GM12875 (cell line): ENCODE measurements at regions not wholly inside any gene's neighbourhood (a gene's known extent, or its start where the extent isn't known, plus 50 kb on each side); places are given as distances from the start of the nearest gene placed in this dataset.
A peak's percentile ranks its signal among the peaks of the same experiment; 100 is the strongest.

Experiments used
- H3K4me3 ChIP-seq: one replicate; pipeline ENCODE4 v1.5.1; 2011; ENCODE audit warnings: low read depth, low read length, control low read depth
- CTCF ChIP-seq: IDR thresholded peaks from 2 replicates; pipeline ENCODE4 v1.5.1; 2011; ENCODE audit warnings: low read depth, mild to moderate bottlenecking, control low read depth, inconsistent platforms, low read length, moderate library complexity, borderline replicate concordance; ENCODE audit not compliant: insufficient read depth

GRCh38 chr12:56840922-56841321 is 77.8 kb downstream of the HSD17B6 start:
- TF ChIP-seq CTCF: no peak
- no peak overlapping the region for H3K4me3 ChIP-seq

GRCh38 chr12:56839915-56840325 is 76.8 kb downstream of the HSD17B6 start:
- peak; percentile 77 for TF ChIP-seq CTCF
- H3K4me3 ChIP-seq: no peak overlapping the region

- TF ChIP-seq CTCF: no peak
- H3K4me3 ChIP-seq: no peak overlapping the region
Observed at GRCh38 chr12:56839489-56839848, 76.3 kb downstream of the HSD17B6 start.

GRCh38 chr12:56838621-56839488 is 75.7 kb downstream of the HSD17B6 start:
- TF ChIP-seq CTCF: no peak

More at GRCh38 chr12:56838621-56839488, 75.7 kb downstream of the HSD17B6 start:
- H3K4me3 ChIP-seq: no peak overlapping the region
